Loucy (cell line): ENCODE measurements at regions not wholly inside any gene's neighbourhood (a gene's known extent, or its start where the extent isn't known, plus 50 kb on each side); places are given as distances from the start of the nearest gene placed in this dataset.

ENCODE experiments used
- H2AFZ ChIP-seq: fragments of 200-600 bp; sonication (generic); 2 replicates; pipeline ENCODE4 v1.6.0; 2016; ENCODE audit warnings: antibody characterized with exemption, mild to moderate bottlenecking, low read length, moderate library complexity
- H3F3A ChIP-seq: fragments of 200-600 bp; 2 replicates; pipeline ENCODE4 v1.6.0; 2016; ENCODE audit warnings: antibody characterized with exemption, low read depth, mild to moderate bottlenecking
- H3K27me3 ChIP-seq: fragments of 200-600 bp; sonication (generic); 2 replicates; pipeline ENCODE4 v1.6.1; 2014; ENCODE audit warnings: low read length, mild to moderate bottlenecking; ENCODE audit not compliant: insufficient read depth, poor library complexity, severe bottlenecking
- H3K36me3 ChIP-seq: fragments of 200-600 bp; sonication (generic); 2 replicates; pipeline ENCODE4 v1.6.1; 2016; ENCODE audit warnings: low read length; ENCODE audit not compliant: insufficient read depth
- H3K4me1 ChIP-seq: fragments of 200-600 bp; sonication (generic); 2 replicates; pipeline ENCODE4 v1.5.1; 2014; ENCODE audit warnings: low read length, mild to moderate bottlenecking; ENCODE audit not compliant: insufficient read depth, poor library complexity, severe bottlenecking
- H3K4me2 ChIP-seq: fragments of 200-600 bp; sonication (generic); 2 replicates; pipeline ENCODE4 v1.6.0; 2014; ENCODE audit warnings: antibody characterized with exemption, low read length, low read depth, mild to moderate bottlenecking; ENCODE audit not compliant: poor library complexity, severe bottlenecking
- H3K4me3 ChIP-seq: fragments of 200-600 bp; sonication (generic); 2 replicates; pipeline ENCODE4 v1.5.1; 2014; ENCODE audit warnings: low read length, mild to moderate bottlenecking, mixed read lengths; ENCODE audit not compliant: poor library complexity, severe bottlenecking
- H3K79me2 ChIP-seq: fragments of 200-600 bp; sonication (generic); 2 replicates; pipeline ENCODE4 v1.6.1; 2014; ENCODE audit warnings: low read length; ENCODE audit not compliant: insufficient read depth
- H3K9ac ChIP-seq: fragments of 200-600 bp; sonication (generic); 2 replicates; pipeline ENCODE4 v1.6.0; 2014; ENCODE audit warnings: mild to moderate bottlenecking, low read depth, low read length, moderate library complexity; ENCODE audit not compliant: poor library complexity, severe bottlenecking
- H3K9me2 ChIP-seq: fragments of 200-600 bp; sonication (generic); replicated peaks from 2 replicates; pipeline ENCODE4 v1.6.1; 2016; ENCODE audit warnings: low read depth, low read length, mixed read lengths
- H3K9me3 ChIP-seq: fragments of 200-600 bp; sonication (generic); 2 replicates; pipeline ENCODE4 v1.6.1; 2014; ENCODE audit warnings: mild to moderate bottlenecking, antibody characterized with exemption, low read length, low read depth; ENCODE audit not compliant: insufficient read depth
- H4K20me1 ChIP-seq: fragments of 200-600 bp; sonication (generic); 2 replicates; pipeline ENCODE4 v1.6.0; 2014; ENCODE audit warnings: antibody characterized with exemption, low read length, mild to moderate bottlenecking; ENCODE audit not compliant: insufficient read depth, poor library complexity, severe bottlenecking
- CTCF ChIP-seq: fragments of 200-600 bp; sonication (generic); conservative IDR thresholded peaks from 2 replicates; pipeline ENCODE4 v1.5.1; 2014; ENCODE audit warnings: mild to moderate bottlenecking, antibody characterized with exemption, low read length
- EZH2phosphoT487 ChIP-seq: fragments of 200-600 bp; IDR thresholded peaks from 2 replicates; pipeline ENCODE4 v1.6.1; 2018; ENCODE audit warnings: antibody characterized with exemption, mild to moderate bottlenecking, moderate library complexity, borderline replicate concordance

- no peaks in the 10 kb centered on the region for H3K9me3 ChIP-seq
- H3K27me3 ChIP-seq: no peaks in the 10 kb centered on the region
- no peaks in the 10 kb centered on the region for H4K20me1 ChIP-seq
- H3K79me2 ChIP-seq: no peaks in the 10 kb centered on the region
- H3K4me3 ChIP-seq: no peak overlapping the region
- no peaks in the 10 kb centered on the region for H3K4me1 ChIP-seq
- H3K36me3 ChIP-seq: no peaks in the 10 kb centered on the region
- H3F3A ChIP-seq: no peaks in the 10 kb centered on the region
- no peak overlapping the region for H2AFZ ChIP-seq
- no peak overlapping the region for H3K4me2 ChIP-seq
- no peaks in the 10 kb centered on the region for H3K9me2 ChIP-seq
- no peak overlapping the region for H3K9ac ChIP-seq
- TF ChIP-seq CTCF (no peak), EZH2phosphoT487 (no peak)
Observed at GRCh38 chr4:89579771-89580170, 257.2 kb downstream of the SNCA start.

DNA sequence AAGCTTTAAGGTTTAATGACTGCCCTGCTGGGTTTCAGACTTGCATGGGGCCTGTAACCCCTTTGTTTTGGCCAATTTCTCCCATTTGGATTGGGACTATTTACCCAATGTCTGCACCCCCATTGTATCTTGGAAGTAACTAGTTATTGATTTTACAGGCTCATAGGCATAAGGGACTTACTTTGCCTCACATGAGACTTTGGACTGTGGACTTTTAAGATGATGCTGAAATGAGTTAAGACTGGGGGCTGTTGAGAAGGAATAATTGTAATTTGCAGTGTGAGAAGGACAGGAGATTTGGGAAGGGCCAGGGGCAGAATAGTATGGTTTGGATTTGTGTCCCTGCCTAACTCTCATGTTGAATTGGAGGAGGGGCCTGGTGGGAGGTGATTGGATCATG lies 260.7 kb downstream of the SNCA start:
- Histone ChIP-seq H3K9me3 (no peaks in the 10 kb centered on the region), H3K9me2 (no peaks in the 10 kb centered on the region), H3K4me2 (no peak overlapping the region), H3F3A (no peaks in the 10 kb centered on the region), H4K20me1 (no peaks in the 10 kb centered on the region), H3K79me2 (no peaks in the 10 kb centered on the region), H2AFZ (no peak overlapping the region), H3K9ac (no peak overlapping the region), H3K4me3 (no peak overlapping the region), H3K27me3 (no peaks in the 10 kb centered on the region), H3K4me1 (no peaks in the 10 kb centered on the region), H3K36me3 (no peaks in the 10 kb centered on the region)
- TF ChIP-seq EZH2phosphoT487: no peak
- no peak for TF ChIP-seq CTCF

GRCh38 chr4:89575840-89576239 lies 261.1 kb downstream of the SNCA start:
- Histone ChIP-seq H3F3A (no peaks in the 10 kb centered on the region), H3K9ac (no peak overlapping the region), H3K27me3 (no peaks in the 10 kb centered on the region), H3K79me2 (no peaks in the 10 kb centered on the region), H3K4me3 (no peak overlapping the region), H3K9me3 (no peaks in the 10 kb centered on the region), H3K4me1 (no peaks in the 10 kb centered on the region), H2AFZ (no peak overlapping the region), H4K20me1 (no peaks in the 10 kb centered on the region), H3K9me2 (no peaks in the 10 kb centered on the region), H3K4me2 (no peak overlapping the region), H3K36me3 (no peaks in the 10 kb centered on the region)
- TF ChIP-seq CTCF (no peak), EZH2phosphoT487 (no peak)
